Stimulated activated CD4-positive, alpha-beta T cell treated with anti-CD3 and anti-CD28 coated beads, Interleukin-2, amount 100 ng/mL, for 48 hours (primary cell): ENCODE measurements at regions not wholly inside any gene's neighbourhood (a gene's known extent, or its start where the extent isn't known, plus 50 kb on each side); places are given as distances from the start of the nearest gene placed in this dataset.
"Not testable (repeated sequence)": the region's sequence is repeated elsewhere in the genome, so short reads cannot be mapped to it uniquely, and the experiment has no call there.

Experiments
- DNase-seq, 2 donors: peaks; one replicate each; pipeline ENCODE4 v3.0.0-alpha.2; 2020

GRCh38 chr12:13433768-13434167 lies 237.2 kb downstream of the EMP1 start:
- no peak for DNase-seq

GRCh38 chr12:13431041-13431440 lies 234.5 kb downstream of the EMP1 start:
- no peak for DNase-seq

DNA sequence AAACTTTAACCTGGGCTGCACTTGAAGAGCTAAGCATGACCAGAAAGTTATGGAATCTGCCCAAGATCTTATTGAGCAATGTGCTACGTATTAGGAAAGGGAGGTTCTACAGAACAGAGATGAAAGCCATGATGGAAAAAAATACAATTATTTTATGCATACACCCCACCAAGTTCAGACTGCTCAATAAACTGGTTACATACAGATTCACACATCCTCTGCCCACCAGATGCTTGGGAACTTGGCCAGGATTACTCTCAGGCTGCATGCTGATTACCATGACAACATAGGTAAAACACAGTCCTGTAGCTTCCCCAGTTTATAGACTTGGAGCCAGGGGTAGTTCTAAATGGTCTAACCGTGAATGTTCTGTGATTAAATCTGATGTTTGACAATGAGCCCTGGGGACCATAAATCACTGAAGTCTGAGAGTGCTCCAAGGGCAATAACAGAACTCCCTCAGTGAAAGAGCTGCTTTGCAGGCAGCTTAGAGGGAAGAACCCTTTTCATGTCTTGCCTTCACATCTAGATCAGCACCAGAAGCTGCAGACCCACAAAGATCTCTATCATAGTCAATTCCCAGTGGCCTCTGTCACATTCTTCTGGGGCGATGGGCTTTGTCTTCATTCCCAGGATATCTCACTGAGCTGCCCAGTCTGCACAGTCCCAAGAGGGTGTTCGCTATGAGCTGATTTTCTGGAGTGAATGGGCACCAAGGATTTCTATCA lies 232.2 kb downstream of the EMP1 start:
- DNase-seq, result no peak

- DNase-seq, result no peak
Observed at GRCh38 chr12:13425766-13426165, 229.2 kb downstream of the EMP1 start.

DNA sequence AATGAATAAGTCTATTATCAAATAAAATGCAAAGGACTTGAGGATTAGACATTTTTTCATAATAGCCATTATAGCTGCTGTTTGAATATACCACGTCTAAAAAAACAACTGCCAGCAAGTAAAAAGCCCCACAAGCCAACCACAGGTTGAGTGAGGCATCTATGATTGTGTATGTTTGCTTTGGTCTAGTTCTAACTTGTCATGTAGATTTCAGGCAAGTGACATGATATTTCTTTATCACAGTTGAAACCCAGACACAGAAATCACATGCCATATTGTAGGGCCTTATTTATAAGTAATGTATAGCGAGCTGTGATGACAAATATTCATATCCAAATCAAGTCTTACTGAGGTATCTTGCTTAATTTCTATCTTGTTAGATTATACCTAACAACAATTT lies 225.8 kb downstream of the EMP1 start:
- no peak for DNase-seq

- DNase-seq, result no peak
Observed at GRCh38 chr12:13417516-13417915, 221.0 kb downstream of the EMP1 start.

DNA sequence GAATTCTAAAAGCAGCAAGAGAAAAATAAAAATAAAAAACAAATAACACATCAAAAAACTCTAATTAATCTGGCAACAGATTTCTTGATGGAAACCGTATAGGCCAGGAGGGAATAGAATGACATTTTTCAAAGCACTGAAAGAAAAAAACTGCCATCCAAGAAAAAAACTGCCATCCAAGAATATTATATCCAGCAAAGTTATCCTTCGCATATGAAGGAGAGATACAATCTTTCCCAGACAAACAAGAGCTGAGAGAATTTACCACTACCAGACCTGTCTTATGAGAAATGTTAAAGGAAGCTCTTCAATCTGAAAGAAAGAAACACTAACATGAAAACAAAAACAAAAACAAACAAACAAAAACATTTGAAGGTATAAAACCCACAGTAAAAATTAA lies 214.8 kb downstream of the EMP1 start:
- no peak for DNase-seq

- DNase-seq, result no peak
Observed at GRCh38 chr12:13405961-13406703, 209.6 kb downstream of the EMP1 start.

DNA sequence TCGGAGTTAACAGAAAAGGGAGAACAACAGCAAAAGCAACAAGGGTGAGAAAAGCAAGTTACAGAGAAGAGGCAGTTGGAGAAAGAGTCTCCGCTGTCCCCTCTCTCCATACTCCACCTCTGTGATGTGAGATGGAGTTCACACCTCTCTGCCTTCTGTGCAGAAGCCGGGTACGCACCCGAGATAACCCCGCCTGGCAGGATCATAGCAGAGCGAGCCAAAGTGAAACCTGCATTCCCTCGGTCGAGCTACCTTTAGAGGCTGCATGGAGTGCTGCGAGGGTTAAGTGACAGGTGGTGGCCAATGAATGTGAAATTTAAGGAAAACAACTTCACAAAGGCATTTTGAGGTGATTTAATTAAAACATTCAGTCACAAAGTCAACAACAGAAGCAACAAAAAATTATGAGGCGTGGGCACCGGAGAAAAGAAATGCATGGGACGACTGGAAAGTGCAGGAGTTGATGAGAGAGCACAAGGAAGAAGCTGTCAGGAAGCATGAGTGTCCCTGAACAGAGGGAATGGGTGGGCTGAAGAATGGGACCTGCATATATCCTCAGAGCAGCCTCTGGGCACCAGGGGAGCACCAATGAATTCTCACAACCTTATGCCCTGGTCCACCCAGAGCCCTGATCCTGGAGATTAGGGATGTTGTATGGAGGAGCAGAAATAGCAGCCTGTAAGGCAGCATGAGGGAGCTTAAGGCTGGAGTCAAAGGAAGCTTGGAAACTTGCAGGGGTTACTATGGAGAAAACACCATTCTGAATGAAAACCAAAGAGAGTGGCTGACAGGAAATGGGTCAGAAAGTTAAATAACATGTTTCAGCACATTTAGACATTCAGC lies 208.3 kb downstream of the EMP1 start:
- no peak for DNase-seq

- no peak for DNase-seq
Observed at GRCh38 chr12:13404111-13404628, 207.6 kb downstream of the EMP1 start.

GRCh38 chr12:13391375-13391774 lies 194.8 kb downstream of the EMP1 start:
- not testable (repeated sequence) for DNase-seq

DNA sequence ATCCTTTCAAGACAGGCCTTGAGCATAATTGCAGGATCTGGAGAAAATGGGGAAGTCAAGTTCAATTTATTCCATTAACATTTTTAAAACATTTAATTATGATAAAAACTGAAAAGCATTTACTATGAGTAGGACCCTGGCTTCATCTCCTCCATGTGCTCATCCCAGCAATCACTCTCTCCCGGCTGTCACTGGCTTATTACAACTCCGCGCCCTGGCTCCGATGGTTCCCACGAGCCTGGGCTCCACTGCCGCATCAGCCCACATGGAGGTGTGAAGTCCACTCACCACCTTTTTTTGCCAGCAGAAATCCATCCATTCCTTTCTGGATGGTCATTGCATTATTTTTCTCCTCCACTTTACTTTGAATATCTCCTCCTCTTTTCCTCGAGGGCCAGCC lies 194.4 kb downstream of the EMP1 start:
- no peak for DNase-seq

- DNase-seq, result no peak
Observed at GRCh38 chr12:13390381-13390861, 193.9 kb downstream of the EMP1 start.

GRCh38 chr12:13387101-13387500 lies 190.6 kb downstream of the EMP1 start:
- no peak for DNase-seq

- DNase-seq, result no peak
Observed at GRCh38 chr12:13386323-13387039, 190.0 kb downstream of the EMP1 start.

- no peak for DNase-seq
Observed at GRCh38 chr12:13383379-13383778, 186.9 kb downstream of the EMP1 start.

DNA sequence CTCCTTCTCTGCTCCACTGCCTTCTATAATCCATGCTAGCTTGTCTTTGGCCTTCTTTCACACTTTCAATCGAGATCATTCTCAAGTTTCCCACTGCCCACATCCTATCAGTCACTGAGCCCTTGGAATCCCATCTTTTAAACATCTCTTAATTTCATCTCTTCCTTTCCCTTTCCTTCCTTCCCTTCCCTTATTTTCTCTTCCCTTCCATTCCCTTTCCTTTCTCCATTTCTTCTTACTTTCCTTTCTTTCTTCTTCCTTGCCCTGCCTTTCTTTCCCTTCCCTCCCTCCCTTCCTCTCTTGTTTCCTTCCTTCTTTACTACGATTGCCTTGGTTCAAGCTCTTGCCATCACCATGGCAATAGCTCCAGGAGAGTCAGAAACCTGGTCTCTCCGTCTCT lies 183.8 kb downstream of the EMP1 start:
- no peak for DNase-seq

DNA sequence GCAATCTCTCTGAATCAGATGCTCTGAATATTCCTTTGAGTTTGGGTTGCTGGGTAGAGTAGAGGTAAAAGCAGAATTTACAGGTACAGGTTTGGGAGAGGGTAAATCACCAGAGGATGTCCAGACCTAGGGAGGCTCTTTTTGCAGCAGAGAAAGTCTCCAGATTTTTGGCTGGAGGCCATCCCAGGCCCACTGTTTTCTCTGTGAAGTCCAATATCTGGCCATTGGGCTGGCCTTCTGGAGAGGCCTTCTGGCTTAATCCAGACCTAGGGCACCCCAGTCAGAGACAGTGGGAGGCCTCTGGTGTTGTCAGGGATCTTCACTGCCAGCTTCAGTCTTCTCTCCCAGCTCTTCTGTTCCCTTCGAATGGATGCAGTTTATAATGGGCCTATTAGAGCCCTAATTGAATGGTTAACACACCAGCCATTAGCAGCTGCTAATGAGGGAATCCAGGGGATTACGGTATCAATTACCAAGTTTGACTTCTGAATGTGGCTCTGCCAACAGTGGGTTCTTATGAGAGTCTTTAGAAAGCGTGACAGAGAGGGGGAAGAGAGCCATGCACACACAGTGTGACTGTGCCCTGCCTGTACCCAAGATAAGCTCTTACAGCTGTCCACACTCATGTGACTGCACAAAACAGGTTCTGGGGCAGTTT lies 183.1 kb downstream of the EMP1 start:
- DNase-seq, result no peak

DNA sequence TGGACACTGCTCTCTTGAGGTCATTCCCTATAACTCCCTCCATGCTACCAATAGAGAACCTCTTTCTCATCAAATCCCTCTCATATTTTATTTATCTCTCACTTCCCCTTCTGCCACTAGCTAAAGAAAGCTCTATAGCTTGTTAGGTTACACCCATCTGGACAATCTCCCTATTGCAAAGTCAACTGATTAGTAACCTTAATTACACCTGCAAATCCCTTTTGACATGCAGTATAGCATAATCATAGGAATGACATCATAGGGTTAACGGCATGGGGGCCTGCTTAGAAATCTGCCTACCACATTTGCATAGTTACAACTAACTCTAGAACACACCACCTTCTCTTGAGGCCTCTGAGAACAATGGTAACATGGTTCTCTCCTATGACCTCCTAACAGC lies 181.2 kb downstream of the EMP1 start:
- no peak for DNase-seq

DNA sequence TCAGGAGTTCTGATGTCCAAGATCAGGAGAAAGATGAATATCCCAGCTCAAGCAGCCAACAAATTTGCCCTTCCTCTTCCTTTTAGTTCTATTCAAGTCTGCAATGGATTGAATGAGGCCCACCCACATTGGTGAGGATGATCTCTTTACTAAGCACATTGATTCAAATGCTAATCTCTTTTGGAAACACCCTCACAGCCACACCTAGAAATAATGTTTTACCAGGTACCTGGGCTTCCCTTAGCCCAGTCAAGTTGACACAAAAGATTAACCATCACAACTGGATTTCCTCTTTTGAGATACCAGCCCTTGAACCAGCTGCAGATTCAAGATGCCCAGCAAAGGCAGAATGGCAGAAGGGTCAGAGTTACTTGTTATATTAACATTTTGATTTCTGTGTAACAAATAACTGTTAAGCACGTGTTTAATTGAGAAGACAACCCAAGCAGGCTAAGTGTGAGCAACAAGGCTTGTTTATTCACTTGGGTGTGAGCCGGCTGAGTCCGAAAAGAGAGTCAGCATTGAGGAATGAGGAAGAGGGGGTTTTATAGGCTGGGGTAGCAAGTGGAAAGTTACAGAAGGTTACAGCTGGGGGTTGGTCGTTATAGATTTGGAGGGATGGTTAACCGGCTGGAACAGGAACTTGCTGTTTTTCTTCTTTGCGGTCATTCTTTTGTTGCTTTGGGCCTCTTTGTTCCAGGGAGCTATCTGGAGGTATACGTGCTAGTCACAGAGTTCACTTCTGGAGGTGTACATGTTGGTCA lies 180.3 kb downstream of the EMP1 start:
- no peak for DNase-seq
